Bronchial epithelial cell (primary cell): ENCODE measurements at regions not wholly inside any gene's neighbourhood (a gene's known extent, or its start where the extent isn't known, plus 50 kb on each side); places are given as distances from the start of the nearest gene placed in this dataset.
"Not testable (repeated sequence)": the region's sequence is repeated elsewhere in the genome, so short reads cannot be mapped to it uniquely, and the experiment has no call there.

Experiments used
- DNase-seq: peaks from one replicate; pipeline ENCODE4 v3.0.0-alpha.2; 2010; ENCODE audit warnings: low read depth
- FAIRE-seq: peaks from 2 replicates; lab custom pipeline; 2011; peaks lifted over from hg19 to GRCh38; lab: Jason Lieb, UNC
- H3K27me3 ChIP-seq: 2 replicates; pipeline ENCODE4 v1.5.1; 2011; ENCODE audit warnings: low read length; ENCODE audit not compliant: control insufficient read depth, insufficient read depth
- H3K36me3 ChIP-seq: 2 replicates; pipeline ENCODE4 v1.5.1; 2011; ENCODE audit warnings: low read length; ENCODE audit not compliant: control insufficient read depth, insufficient read depth
- H3K4me3 ChIP-seq: 2 replicates; pipeline ENCODE4 v1.5.1; 2011; ENCODE audit warnings: mild to moderate bottlenecking, low read depth, low read length, control low read depth
- TF ChIP-seq, protein P1 (sequence below): IDR thresholded peaks from 2 replicates; pipeline ENCODE4 v1.5.1; 2011; ENCODE audit warnings: mild to moderate bottlenecking, moderate library complexity, low read length, control low read depth, inconsistent platforms; ENCODE audit not compliant: insufficient read depth, severe bottlenecking

DNA sequence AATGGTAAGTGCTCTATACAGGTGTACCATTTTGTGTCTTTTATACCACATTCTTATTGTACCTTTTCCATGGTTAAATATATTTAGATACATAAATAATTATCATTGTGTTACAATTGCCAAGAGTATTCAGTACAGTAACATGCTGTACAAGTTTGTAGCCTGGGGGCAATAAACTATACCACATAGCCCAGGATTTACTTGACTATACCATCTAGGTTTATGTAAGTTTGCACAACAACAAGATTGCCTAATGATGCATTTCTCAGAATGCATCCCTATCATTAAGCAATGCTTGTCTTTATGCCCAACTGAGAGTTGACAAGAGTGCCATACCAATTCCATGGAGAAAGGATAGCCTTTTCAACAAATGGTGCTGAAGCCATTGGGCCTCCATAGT lies 136.7 kb upstream of the PJA2 start:
- Histone ChIP-seq H3K36me3 (no peaks in the 10 kb centered on the region), H3K27me3 (no peaks in the 10 kb centered on the region), H3K4me3 (no peak overlapping the region)
- DNase-seq (peak; percentile 55), FAIRE-seq (no peak)
- TF ChIP-seq, protein P1, sequence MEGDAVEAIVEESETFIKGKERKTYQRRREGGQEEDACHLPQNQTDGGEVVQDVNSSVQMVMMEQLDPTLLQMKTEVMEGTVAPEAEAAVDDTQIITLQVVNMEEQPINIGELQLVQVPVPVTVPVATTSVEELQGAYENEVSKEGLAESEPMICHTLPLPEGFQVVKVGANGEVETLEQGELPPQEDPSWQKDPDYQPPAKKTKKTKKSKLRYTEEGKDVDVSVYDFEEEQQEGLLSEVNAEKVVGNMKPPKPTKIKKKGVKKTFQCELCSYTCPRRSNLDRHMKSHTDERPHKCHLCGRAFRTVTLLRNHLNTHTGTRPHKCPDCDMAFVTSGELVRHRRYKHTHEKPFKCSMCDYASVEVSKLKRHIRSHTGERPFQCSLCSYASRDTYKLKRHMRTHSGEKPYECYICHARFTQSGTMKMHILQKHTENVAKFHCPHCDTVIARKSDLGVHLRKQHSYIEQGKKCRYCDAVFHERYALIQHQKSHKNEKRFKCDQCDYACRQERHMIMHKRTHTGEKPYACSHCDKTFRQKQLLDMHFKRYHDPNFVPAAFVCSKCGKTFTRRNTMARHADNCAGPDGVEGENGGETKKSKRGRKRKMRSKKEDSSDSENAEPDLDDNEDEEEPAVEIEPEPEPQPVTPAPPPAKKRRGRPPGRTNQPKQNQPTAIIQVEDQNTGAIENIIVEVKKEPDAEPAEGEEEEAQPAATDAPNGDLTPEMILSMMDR = no peak

DNA sequence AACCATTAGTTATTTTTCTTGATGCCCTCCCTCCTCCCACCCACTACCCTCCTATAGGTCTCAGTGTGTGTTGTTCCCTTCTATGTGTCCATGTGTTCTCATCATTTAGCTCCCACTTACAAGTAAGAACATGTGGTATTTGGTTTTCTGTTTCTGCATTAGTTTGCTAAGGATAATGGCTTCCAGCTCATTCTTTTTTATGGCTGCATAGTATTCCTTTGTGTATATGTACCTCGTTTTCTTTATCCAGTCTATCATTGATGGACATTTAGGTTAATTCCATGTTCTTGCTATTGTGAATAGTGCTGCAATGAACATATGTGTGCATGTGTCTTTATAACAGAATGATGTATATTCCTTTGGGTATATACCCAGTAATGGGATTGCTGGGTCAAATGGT lies 135.1 kb upstream of the PJA2 start:
- not testable (repeated sequence) for H3K27me3 ChIP-seq, FAIRE-seq, H3K36me3 ChIP-seq, H3K4me3 ChIP-seq, DNase-seq

DNA sequence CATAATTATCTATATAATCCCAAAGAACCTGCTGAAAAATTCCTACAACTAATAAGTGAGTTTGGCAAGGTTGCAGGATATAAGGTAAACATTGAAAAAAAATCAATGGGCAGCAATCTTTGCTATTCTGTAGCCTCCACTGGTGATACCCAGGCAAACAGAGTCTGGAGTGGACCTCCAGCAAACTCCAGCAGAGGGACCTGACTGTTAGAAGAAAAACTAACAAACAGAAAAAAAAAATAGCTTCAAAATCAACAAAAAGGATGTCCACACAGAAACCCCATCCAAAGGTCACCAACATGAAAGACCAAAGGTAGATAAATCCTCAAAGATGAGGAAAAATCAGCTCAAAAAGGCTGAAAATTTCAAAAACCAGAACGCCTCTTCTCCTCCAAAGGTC lies 128.9 kb upstream of the PJA2 start:
- not testable (repeated sequence) for H3K36me3 ChIP-seq, FAIRE-seq, H3K4me3 ChIP-seq, H3K27me3 ChIP-seq, DNase-seq

DNA sequence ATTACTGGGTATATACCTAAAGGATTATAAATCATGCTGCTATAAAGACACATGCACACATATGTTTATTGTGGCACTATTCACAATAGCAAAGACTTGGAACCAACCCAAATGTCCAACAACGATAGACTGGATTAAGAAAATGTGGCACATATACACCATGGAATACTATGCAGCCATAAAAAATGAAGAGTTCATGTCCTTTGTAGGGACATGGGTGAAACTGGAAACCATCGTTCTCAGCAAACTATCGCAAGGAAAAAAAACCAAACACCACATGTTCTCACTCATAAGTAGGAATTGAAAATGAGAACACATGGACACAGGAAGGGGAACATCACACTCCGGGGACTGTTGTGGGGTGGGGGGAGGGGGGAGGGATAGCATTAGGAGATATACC lies 125.3 kb upstream of the PJA2 start:
- FAIRE-seq, DNase-seq, H3K27me3 ChIP-seq, H3K4me3 ChIP-seq, H3K36me3 ChIP-seq: not testable (repeated sequence)

DNA sequence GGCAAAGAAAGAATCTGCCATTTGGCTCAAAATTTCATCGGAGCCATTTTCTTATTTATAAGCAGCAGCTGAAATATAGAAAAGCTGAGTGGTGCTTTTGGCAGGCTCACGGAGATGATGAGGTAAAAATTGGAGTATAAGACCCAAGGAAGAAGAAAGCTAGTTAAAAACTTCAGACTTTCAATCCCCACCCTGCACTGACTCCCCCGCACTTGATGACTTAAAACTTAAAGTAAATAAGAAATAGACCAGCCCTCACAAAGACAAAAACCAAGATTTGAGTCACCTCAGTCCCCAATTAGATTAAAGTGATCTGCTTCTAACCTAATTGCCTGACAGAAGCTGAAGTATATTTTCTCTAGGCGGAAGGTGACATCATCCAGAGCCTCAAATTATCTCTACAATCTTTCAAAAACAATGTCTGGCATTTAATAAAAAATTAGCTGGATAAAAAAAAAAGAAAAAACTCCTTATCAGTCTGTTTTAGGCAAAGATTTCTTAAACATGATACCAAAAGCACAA lies 124.0 kb upstream of the PJA2 start:
- no peaks in the 10 kb centered on the region for H3K36me3 ChIP-seq
- FAIRE-seq (no peak), DNase-seq (peak; percentile 48)
- H3K4me3 ChIP-seq = no peak overlapping the region
- TF ChIP-seq, protein P1 = no peak
- H3K27me3 ChIP-seq = no peaks in the 10 kb centered on the region

DNA sequence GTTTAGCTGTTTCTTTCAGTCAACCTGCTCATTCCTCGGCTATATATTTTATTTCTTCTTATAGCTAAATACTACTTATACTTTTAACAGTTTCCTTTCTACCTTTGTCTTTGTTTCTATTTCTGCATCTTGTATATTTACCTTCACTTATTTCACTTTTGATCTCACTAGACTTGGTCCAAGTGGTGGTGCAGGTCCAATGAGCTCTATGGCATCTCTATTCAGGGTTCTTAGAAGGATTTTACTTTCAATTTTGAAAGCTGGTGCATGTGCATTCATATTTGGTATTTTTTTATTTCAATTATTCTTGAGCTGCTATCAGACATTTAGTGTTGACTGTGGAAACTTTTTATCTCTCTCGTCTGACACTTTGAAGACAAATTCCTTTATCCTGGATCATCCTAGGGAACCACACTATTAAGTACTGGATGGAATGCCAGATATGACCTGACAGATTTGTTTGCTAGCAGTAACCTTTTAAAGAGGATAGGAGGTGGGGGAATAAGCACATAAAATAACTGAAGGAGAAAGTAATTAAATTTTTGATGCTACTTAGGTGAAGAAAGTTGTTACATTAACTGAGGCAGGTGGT lies 123.1 kb upstream of the PJA2 start:
- Histone ChIP-seq H3K27me3 (no peaks in the 10 kb centered on the region), H3K4me3 (no peak overlapping the region), H3K36me3 (no peaks in the 10 kb centered on the region)
- FAIRE-seq (no peak), DNase-seq (no peak)
- TF ChIP-seq, protein P1 = no peak

DNA sequence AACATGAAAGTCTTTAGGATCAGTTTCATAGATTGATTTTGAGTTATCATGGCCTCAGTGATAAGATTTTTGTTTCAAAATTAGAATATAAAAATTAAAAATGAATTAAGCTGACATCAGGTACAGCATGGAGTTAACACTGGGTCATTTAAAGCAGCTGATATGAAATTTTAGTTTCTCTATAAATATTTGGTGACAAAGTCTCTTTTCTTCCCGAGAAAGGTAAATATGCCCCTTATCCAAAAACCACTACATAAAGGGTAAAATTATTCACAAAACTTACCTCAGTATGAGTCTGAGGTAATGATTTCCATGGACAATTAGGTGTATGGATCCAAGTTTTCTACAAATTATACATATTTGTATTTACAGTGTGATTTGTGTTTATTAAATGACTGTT lies 121.5 kb upstream of the PJA2 start:
- Histone ChIP-seq H3K27me3 (no peaks in the 10 kb centered on the region), H3K36me3 (no peaks in the 10 kb centered on the region), H3K4me3 (no peak overlapping the region)
- FAIRE-seq (no peak), DNase-seq (no peak)
- TF ChIP-seq, protein P1 = no peak
